ENCODE measurements at regions not wholly inside any gene's neighbourhood (a gene's known extent, or its start where the extent isn't known, plus 50 kb on each side); places are given as distances from the start of the nearest gene placed in this dataset.

DNA sequence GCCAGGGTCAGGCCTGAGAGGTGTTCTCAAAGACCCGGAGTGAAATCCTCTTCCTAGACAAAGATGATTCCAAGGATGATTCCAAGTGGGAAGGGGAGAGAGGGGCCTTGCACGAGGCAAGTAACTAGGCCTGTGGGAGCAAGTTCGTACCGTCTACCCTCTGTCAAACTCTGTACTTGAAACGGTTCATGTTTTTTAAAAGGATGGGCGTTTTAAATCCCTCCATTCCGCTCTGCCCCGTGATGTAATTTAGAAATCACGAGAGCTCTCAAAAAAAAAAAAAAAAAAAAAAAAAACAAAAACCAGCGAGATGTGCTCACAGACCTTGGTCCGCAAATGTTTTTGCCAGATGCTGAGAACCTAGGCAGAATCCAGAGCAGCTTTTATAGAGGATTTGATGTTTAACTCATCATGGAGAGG lies 114.7 kb upstream of the CARD11 start:
- TF ChIP-seq, protein P1, sequence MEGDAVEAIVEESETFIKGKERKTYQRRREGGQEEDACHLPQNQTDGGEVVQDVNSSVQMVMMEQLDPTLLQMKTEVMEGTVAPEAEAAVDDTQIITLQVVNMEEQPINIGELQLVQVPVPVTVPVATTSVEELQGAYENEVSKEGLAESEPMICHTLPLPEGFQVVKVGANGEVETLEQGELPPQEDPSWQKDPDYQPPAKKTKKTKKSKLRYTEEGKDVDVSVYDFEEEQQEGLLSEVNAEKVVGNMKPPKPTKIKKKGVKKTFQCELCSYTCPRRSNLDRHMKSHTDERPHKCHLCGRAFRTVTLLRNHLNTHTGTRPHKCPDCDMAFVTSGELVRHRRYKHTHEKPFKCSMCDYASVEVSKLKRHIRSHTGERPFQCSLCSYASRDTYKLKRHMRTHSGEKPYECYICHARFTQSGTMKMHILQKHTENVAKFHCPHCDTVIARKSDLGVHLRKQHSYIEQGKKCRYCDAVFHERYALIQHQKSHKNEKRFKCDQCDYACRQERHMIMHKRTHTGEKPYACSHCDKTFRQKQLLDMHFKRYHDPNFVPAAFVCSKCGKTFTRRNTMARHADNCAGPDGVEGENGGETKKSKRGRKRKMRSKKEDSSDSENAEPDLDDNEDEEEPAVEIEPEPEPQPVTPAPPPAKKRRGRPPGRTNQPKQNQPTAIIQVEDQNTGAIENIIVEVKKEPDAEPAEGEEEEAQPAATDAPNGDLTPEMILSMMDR (IDR thresholded peaks at IDR 0.05), result no peak
- no peak for TF ChIP-seq POLR2A (IDR thresholded peaks at IDR 0.05)
